Tibial artery (tissue), 4 donors: ENCODE measurements at regions not wholly inside any gene's neighbourhood (a gene's known extent, or its start where the extent isn't known, plus 50 kb on each side); places are given as distances from the start of the nearest gene placed in this dataset.
A peak's percentile ranks its signal among the peaks of the same experiment; 100 is the strongest.

ENCODE experiments used
- DNase-seq, 2 donors: peaks; one replicate each; pipeline ENCODE4 v3.0.0-alpha.2; 2019
- H3K27ac ChIP-seq, 2 donors: fragments of 200-600 bp; sonication (generic) in 1 of 2; 1 replicate in 1 of 2; 2 replicates in 1 of 2; pipeline ENCODE4 v1.5.1; 2018 to 2019; ENCODE audit warnings: mild to moderate bottlenecking in 1 of 2
- H3K27me3 ChIP-seq, 2 donors: fragments of 200-600 bp; sonication (generic) in 1 of 2; one replicate each; pipeline versions ENCODE4 v1.5.1 to v1.6.0; 2016 to 2019
- H3K36me3 ChIP-seq, 3 donors: fragments of 200-600 bp; sonication (generic) in 2 of 3; one replicate each; pipeline ENCODE4 v1.5.1; 2016 to 2019; ENCODE audit warnings: mild to moderate bottlenecking in 2 of 3
- H3K4me1 ChIP-seq, 4 donors: fragments of 200-600 bp; sonication (generic) in 2 of 4; 1 replicate in 3 of 4; 2 replicates in 1 of 4; pipeline ENCODE4 v1.5.1; 2016 to 2019
- H3K4me3 ChIP-seq, 2 donors: fragments of 200-600 bp; sonication (generic) in 1 of 2; 1 replicate in 1 of 2; 2 replicates in 1 of 2; pipeline ENCODE4 v1.5.1; 2018 to 2019; ENCODE audit warnings: mild to moderate bottlenecking in 2 of 2
- H3K9me3 ChIP-seq, 3 donors: fragments of 200-600 bp; sonication (generic) in 1 of 3; one replicate each; pipeline ENCODE4 v1.5.1; 2016 to 2019
- intact Hi-C: fragments of 100-400 bp; cut with DNase I; formaldehyde crosslinking; loops from one replicate; pipeline ENCODE4 v1.15.0; 2023; ENCODE audit warnings: low total_unique reads
- TF ChIP-seq, protein P1 (sequence below), 2 experiments: fragments of 200-600 bp in 1 of 2; fragments of 450-650 bp in 1 of 2; IDR thresholded peaks; one replicate each; pipeline ENCODE4 v1.5.1; 2017 to 2019; ENCODE audit warnings: antibody characterized with exemption in 2 of 2, mild to moderate bottlenecking in 1 of 2, moderate library complexity in 1 of 2

GRCh38 chr9:115939065-115939765 lies 214.4 kb upstream of the PAPPA start:
- intact Hi-C loops, result no loop called here
- Histone ChIP-seq H3K27me3 (no peaks in the 10 kb centered on the region), H3K36me3 (no peaks in the 10 kb centered on the region), H3K27ac (no peak overlapping the region), H3K9me3 (no peaks in the 10 kb centered on the region), H3K4me1 (peaks cover 0 to 29% (median 11%) of the 10 kb centered on the region in 4 donors), H3K4me3 (no peak overlapping the region)
- DNase-seq, result no peak
- TF ChIP-seq, protein P1, sequence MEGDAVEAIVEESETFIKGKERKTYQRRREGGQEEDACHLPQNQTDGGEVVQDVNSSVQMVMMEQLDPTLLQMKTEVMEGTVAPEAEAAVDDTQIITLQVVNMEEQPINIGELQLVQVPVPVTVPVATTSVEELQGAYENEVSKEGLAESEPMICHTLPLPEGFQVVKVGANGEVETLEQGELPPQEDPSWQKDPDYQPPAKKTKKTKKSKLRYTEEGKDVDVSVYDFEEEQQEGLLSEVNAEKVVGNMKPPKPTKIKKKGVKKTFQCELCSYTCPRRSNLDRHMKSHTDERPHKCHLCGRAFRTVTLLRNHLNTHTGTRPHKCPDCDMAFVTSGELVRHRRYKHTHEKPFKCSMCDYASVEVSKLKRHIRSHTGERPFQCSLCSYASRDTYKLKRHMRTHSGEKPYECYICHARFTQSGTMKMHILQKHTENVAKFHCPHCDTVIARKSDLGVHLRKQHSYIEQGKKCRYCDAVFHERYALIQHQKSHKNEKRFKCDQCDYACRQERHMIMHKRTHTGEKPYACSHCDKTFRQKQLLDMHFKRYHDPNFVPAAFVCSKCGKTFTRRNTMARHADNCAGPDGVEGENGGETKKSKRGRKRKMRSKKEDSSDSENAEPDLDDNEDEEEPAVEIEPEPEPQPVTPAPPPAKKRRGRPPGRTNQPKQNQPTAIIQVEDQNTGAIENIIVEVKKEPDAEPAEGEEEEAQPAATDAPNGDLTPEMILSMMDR (IDR thresholded peaks at IDR 0.05), result no peak

DNA sequence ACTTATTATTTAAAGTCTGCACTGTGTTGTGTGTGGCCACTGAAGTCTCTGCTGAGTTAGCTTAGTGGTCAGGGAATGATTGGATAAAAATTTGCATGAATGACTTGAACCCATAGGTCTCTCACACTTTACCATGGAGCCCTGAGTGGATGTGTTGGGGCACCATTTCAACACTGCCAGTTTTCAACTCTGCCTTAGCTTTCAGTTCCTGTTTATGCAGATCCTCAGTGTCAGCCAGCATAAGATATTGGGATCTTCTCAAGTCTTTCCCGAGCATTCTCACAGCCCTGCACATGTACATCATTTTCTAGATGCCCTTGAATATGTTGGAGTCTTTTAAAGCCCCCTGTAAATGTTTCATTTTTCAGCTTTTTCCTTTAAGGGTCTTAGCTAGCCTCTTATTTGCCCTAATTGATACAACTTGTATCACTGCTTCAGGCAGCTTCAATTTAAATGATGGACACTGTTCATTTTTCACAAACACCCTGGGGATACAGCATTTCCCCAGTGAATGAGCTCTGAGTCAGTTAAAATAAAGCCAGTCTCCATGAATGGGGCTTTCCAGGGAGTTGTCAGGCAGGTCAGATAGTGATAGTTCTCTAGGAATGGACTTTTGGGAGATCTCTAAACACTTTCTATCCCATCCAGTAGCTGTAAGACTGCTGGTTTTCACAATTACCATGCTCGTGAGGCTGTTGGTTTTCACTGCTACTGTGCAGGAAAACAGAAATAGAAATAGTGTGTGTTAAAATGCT lies 211.9 kb upstream of the PAPPA start:
- no peak overlapping the region for H3K4me3 ChIP-seq
- TF ChIP-seq, protein P1 (IDR thresholded peaks at IDR 0.05), result no peak
- H3K27me3 ChIP-seq, result no peaks in the 10 kb centered on the region

DNA sequence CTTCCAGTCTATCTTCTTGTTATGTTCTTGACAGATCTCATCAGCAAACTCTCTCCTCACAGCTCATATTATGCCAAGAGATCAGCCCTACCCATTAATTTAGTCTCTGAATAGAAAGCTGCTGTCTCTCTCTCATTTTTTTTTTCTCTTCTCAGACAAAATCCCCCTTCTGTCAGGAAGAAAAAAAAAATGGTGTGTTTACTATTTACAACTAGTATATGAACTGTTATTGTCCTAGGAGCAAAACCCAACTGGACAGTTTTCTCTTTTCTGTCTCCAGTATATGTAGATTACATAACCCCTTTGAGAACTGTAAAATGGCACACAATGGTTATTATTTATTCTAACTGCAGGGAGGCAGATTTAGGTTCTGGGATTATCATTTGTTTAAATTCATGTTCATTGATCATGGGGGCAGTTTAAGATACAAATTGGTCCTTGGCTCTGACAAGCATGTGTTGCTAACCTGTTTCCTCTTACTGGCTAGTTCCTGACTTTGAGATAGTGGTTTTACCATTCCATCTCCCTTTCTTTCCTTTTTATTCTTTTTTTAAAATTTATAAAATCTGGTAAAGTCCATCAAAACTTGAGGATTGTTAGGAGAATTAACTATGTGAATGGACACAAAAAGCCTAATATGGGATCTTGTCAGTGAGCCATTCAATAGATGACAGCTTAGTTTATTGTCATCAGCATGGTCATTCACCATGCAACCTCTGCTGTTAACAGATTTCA lies 210.0 kb upstream of the PAPPA start:
- no peaks in the 10 kb centered on the region for H3K27me3 ChIP-seq
- no peak overlapping the region for H3K4me3 ChIP-seq
- TF ChIP-seq, protein P1 (IDR thresholded peaks at IDR 0.05), result no peak
- DNase-seq, result no peak
- H3K9me3 ChIP-seq, result no peaks in the 10 kb centered on the region
- intact Hi-C loops, result loop anchor here (10.0 kb wide), 1 partner anchor 329 kb away; no protein-coding TSS in a partner anchor
- H3K4me1 ChIP-seq, result peaks cover 0 to 42% (median 20%) of the 10 kb centered on the region in 4 donors
- H3K27ac ChIP-seq, result peak overlapping the region; percentile 53 to 70
- H3K36me3 ChIP-seq, result no peaks in the 10 kb centered on the region

More for the DNA sequence above, 211.9 kb upstream of the PAPPA start:
- H3K36me3 ChIP-seq, result no peaks in the 10 kb centered on the region
- H3K9me3 ChIP-seq, result no peaks in the 10 kb centered on the region
- intact Hi-C loops, result loop anchor here (10.0 kb wide), 1 partner anchor 327 kb away; no protein-coding TSS in a partner anchor
- DNase-seq, result no peak
- peak overlapping the region in 1 of 2 donors; percentile 70 for H3K27ac ChIP-seq
- H3K4me1 ChIP-seq, result peaks cover 0 to 42% (median 20%) of the 10 kb centered on the region in 4 donors

DNA sequence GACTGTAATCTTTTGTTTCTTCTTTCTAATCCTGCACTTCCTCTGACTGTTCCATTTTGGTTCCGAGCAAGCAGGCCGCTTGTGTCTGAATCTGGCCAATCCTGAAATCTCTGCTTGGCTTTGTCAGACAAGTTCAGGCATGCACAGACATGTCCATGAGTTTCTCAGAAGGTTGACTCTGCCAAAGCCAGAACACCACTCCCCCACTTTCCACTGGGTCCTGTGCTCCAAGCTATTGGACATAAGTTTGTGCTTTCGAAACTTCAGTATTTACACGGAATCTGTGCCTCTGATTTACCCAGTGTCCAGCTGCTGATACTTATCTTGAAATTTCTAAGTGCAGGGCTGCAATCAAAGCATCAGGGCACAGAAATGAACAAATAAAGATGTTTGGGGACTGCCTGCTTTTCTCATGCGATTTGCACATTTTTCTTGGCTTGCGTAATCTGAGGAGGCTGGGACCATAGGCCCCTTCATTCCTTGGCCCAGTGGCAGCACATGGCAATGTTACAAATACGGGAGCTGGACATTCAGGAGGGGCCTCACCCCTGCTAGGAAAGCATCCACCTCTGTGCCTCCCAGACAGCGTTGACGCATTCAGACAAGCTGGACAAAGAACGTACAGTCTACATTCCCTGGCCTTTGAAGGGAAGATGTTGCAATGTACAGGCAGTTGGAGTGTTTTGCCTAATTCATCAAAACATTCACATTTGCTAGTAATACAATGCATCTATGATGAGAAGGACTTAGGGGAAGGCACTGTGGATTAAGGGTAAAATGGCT lies 209.2 kb upstream of the PAPPA start:
- H3K4me3 ChIP-seq, result peak overlapping the region; percentile 13 to 16
- TF ChIP-seq, protein P1 (IDR thresholded peaks at IDR 0.05), result no peak
- intact Hi-C loops, result loop anchor here (10.0 kb wide), 1 partner anchor 330 kb away; no protein-coding TSS in a partner anchor

DNA sequence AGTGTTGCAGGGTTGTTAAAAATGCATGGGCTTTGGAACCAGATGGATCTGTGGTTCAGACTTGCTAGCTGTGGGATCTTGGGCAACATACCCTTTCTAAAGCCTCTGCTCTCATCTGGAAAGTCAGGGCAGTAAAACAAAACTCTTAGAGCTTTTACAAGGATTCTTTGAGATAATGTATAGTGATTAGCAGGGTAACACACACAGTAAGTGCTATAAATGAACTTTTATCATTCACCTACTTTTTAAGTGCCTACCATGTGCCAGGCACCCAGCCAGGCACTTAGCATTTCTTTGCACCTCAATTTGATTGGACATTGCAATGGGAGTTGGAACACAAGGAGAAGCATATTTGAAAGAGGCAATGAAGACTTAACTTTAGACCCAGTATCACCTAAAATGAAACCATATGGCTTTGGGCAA lies 208.6 kb upstream of the PAPPA start:
- no peaks in the 10 kb centered on the region for H3K36me3 ChIP-seq
- intact Hi-C loops, result loop anchor here (10.0 kb wide), 1 partner anchor 330 kb away; no protein-coding TSS in a partner anchor
- H3K9me3 ChIP-seq, result no peaks in the 10 kb centered on the region
- TF ChIP-seq, protein P1 (IDR thresholded peaks at IDR 0.05), result no peak
- DNase-seq, result no peak
- no peak overlapping the region for H3K4me3 ChIP-seq
- H3K27ac ChIP-seq, result peak overlapping the region; percentile 53 to 70
- peaks cover 0 to 42% (median 20%) of the 10 kb centered on the region in 4 donors for H3K4me1 ChIP-seq
- no peaks in the 10 kb centered on the region for H3K27me3 ChIP-seq

More for the DNA sequence above, 209.2 kb upstream of the PAPPA start:
- Histone ChIP-seq H3K4me1 (peaks cover 0 to 42% (median 20%) of the 10 kb centered on the region in 4 donors), H3K27me3 (no peaks in the 10 kb centered on the region), H3K27ac (peak overlapping the region; percentile 53 to 70), H3K36me3 (no peaks in the 10 kb centered on the region), H3K9me3 (no peaks in the 10 kb centered on the region)
- DNase-seq, result peak; percentile 81 to 90
